Cerebellar nuclear complex (tissue), 1 donor: ENCODE measurements at regions not wholly inside any gene's neighbourhood (a gene's known extent, or its start where the extent isn't known, plus 50 kb on each side); places are given as distances from the start of the nearest gene placed in this dataset.
"Not testable (repeated sequence)": the region's sequence is repeated elsewhere in the genome, so short reads cannot be mapped to it uniquely, and the experiment has no call there.

ENCODE experiments used
- DNase-seq, 2 experiments: peaks; one replicate each; lab custom pipeline; 2025; lab: John Stamatoyannopoulos, UW

DNA sequence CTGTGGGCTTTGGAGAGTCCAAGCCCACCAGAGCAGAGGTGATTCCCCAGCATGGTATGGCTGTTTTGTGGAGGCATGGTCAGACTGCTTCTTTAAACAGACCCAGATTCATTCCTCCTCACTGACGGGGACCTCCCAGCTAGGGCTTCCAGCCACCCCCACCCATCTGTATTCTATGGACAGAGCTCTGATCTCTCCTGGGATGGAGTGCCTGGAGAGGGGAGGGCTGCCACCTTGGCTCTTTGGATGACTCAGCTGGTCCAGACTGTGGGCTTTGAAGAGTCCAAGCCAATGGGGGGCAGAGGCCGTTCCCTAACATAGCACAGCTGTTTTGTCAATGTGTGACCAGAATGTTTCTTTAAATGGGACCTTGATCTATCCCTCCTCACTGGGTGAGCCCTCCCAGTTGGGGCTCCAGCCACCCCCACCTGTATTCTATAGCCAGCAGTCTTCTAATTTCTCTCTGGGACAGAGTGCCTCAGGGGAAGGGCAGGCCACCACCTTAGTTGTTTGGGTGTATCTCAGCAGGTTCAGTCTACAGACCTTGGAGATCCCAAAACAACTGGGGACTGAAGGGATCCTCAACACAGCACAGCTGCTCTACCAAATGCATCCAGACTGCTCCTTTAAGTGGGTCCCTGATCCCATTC lies 122.0 kb upstream of the OSTN start:
- DNase-seq = no peak

DNA sequence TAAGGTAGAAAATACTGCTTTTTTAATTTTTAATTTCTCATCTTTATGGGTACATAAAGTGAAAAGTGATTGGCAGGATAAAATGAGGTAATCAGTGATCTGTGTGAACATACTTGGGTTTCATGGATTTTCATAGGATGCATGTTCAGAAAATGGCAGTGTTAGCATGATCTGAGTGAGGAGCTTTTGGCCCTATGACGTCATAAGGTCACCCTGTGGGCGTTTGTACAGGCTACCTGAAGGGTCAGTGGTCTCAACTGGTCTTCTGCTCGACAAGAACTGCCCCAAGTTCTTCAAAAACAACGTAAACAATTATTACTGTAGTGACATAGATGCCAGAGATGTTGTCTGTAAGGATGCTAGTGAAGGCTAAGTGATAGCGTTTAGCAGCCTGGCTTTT lies 124.5 kb upstream of the OSTN start:
- DNase-seq = no peak

DNA sequence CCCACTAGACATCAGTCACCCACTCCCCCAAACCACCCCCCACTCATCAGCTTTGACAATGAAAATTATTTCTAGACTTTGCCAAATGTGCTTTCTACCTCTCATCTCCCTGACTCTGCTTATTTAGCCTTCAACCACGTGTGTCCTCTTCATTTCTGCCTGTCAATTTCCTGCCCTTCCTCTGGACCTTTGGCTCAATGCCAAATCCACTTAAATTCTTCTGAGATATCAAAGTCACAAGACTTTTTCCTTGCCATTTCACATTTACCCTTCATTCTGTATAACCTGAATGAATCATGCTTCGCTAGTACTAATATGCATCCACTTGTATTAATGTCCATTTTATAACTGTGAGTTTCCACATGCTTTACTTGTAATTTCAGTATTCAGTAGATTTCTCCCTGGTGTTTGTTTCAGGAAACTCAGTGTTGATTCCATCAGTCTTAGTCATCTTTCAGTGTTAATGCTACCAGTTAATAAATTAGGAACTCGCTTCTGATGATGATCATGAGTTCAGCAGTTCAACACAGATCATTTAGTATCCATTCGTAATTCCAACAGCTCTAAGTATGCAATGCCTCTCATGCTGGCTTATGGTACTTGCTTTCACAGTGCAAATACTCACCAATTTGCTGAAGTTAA lies 128.2 kb upstream of the OSTN start:
- DNase-seq = no peak

- DNase-seq = no peak
Observed at GRCh38 chr3:191070201-191070600, 128.8 kb upstream of the OSTN start.

- no peak for DNase-seq
Observed at GRCh38 chr3:191068946-191069813, 129.9 kb upstream of the OSTN start.

DNA sequence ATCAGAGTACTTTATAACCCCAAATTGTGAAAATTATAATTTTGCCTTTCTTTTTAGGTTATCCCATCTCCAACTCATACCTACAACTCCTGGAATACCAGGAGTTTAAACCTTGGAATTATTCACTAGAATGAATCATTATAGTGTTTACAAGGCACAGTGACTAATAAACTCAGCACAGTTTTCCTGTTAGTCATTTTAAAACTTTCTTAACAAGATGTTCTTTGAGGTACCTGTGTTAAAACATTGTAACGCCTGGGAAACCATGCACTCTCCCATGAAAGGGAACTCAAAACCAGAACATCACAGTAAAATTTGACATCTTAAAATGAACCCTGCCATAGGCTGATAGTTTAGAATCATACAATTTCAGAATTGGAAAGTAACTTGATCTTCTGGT lies 132.4 kb upstream of the OSTN start:
- DNase-seq = no peak

GRCh38 chr3:191065181-191065805 lies 133.7 kb upstream of the OSTN start:
- DNase-seq = no peak

DNA sequence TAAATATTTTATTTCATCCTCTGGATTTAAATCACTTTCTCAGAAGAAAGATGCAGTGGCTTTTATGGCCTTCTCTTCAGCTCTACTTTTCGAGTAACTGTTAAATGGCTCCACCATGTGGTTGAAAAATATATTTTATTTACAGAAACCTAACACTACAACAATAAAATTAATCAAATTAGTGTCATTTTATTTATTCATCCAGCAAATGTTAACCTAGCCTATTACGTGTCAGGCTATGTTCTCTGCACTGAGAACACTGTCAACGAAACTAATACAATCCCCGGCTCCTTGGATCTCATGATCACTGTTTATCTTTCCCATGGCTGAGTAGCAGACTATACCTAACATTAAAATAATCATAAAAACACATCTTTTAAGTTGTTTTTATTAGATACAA lies 148.0 kb upstream of the OSTN start:
- no peak for DNase-seq

DNA sequence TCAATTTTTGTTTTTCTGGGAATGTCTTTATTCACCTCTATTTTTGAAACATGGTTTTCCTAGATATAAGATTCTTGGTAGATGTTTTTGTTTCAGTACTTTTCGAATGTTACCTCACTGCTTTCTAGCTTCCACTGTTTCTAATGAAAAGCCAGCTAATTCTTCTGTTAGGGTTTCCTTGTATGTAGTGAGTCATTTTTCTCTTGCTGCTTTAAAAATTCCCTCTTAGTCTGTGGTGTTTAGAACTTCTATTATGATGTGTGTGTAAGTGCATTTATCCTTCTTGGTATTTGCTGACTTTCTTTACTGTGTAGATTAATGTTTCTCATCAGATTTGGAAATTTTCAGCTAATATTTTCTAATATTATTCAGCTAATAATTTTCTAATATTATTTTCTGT lies 151.1 kb upstream of the OSTN start:
- no peak for DNase-seq

DNA sequence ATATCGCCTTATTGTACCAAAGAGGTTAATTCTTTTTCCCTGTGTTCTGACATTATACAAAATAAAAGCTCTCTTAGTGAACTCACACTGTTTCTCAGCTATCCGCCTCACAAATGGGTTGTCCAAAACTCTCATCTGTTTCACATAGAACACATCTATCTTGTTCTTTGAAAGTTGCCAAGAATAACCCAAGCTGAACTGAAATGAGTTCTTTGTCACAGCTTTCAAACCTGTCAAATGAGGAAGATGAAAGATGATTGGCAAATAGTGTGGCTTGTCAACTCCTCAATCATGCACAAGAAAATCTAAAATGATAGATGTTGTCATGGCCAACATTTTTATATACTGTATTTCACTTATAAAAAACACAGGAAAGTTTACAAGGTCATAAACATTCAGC lies 168.1 kb upstream of the OSTN start:
- no peak for DNase-seq

DNA sequence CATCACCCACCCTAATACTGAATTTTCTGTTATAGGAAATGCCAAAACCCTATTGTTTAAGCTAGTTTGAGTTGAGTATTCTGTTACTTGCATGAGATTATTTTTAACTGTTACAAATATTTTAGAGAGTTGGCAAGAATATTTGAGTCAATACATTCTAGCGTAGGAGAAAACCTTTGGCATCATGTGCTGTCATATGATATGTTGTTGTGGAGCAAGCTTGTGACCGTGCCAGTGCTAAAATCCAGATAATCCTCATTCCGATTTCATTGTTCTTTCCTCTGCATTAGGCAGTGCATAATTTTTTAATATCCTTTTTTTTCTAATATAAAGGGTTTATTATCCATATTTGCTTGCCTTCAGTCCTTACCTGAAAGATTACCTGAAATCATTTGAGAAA lies 168.0 kb upstream of the GMNC start:
- no peak for DNase-seq

DNA sequence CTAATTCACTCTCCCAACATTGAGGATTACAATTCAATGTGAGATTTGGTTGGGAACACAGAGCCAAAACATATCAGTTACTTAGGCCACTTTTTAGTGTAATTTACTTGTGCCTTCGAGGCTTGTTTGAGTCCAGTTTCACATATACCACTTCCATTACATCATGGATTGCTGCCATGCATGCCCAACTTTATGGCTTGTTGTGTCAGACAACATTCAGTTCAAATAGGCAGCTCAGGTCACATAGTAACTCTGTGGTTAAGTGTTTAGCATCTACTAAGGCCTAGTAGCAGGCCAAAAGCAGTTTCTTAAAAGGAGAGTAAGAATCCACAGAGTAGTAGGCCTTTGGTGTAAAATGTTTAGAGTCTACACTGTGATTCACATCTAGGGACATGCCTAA lies 164.3 kb upstream of the GMNC start:
- no peak for DNase-seq

DNA sequence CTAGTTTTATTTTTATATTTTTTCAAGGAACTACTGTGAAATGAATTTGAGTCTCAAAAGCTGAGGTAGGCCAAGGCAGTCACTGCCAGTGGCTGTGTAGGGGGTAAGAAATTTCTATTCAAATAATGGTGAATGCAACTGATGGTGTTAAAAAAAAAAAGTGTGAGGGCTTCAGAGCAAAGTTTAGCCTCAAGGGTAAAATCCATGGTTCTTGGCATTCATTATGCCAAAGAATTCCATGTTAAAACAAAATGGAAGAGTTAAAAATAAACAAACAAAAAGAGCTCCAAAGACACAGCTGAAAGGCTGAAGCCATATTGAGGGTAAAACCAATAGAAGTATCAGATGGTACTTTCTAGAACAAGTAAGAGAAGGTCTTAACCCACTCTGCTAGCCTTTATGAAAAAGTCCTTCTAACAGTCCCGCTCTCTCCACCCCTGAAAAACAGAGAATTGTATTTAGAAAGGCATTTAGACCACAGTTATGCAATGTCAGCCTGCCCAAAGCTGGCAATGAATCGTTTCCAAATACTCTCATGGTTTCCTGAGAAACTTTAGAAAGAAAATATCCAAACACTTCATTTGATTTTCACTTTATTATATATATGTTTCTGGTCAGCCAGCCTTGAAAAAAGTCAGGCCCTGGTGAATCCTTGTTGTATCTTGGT lies 158.4 kb upstream of the GMNC start:
- DNase-seq = no peak

GRCh38 chr3:191019855-191020254 lies 157.4 kb upstream of the GMNC start:
- DNase-seq = no peak

DNA sequence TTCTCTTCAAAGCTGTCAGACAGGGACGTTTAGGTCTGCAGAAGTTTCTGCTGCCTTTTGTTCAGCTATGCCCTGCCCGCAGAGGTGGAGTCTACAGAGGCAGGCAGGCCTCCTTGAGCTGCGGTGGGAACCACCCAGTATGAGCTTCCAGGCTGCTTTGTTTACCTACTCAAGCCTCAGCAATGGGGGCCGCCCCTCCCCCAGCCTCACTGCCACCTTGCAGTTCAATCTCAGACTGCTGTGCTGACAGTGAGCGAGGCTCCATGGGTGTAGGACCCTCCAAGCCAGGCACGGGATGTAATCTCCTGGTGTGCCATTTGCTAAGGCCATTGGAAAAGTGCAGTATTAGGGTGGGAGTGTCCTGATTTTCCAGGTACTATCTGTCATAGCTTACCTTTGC lies 153.5 kb upstream of the GMNC start:
- DNase-seq = not testable (repeated sequence)

GRCh38 chr3:191008074-191008473 lies 145.6 kb upstream of the GMNC start:
- DNase-seq = no peak

- no peak for DNase-seq
Observed at GRCh38 chr3:191005790-191006189, 143.3 kb upstream of the GMNC start.

- no peak for DNase-seq
Observed at GRCh38 chr3:191003742-191004141, 141.2 kb upstream of the GMNC start.

GRCh38 chr3:190996181-190996775 lies 133.8 kb upstream of the GMNC start:
- DNase-seq = no peak

DNA sequence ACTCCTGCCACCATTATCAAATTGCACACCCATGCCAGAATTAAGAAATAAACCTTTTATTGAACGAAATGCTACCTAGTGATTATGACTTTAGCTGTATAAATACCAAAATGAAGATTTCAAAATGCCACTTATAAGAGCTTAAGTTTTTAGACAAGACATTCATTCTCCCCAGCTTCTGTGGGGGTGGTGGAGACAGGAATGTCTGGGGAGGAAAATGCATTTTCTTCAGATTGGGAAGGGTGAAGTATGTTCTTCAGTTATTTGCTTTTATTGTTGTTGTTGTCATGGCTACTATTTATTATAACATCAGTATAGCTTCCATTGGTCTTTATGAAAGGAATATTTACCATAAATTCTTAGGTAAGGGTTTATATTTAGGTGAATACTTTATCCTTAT lies 132.7 kb upstream of the GMNC start:
- no peak for DNase-seq

- no peak for DNase-seq
Observed at GRCh38 chr3:190990898-190991297, 128.4 kb upstream of the GMNC start.

DNA sequence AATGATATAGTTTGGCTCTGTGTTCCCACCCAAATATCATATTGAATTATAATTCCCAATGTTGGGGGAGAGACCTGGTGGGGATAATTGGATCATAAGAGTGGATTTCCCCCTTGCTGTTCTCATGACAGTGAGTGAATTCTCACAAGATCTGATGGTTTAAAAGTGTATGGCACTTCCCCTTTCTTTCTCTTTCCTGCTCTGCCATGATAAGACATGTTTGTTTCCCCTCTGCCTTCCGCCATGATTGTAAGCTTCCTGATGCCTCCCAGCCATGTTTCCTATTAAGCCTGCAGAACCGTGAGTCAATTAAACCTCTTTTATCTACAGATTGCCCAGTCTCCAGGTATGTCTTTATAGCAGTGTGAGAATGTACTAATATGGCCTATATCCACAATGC lies 126.7 kb upstream of the GMNC start:
- DNase-seq = no peak
